Neural cell (in vitro differentiated cells): ENCODE measurements at regions not wholly inside any gene's neighbourhood (a gene's known extent, or its start where the extent isn't known, plus 50 kb on each side); places are given as distances from the start of the nearest gene placed in this dataset.

Source experiments
- H2AFZ ChIP-seq: fragments of 200-600, 300-800 bp; sonication (generic), shearing (Covaris generic); 2 replicates; pipeline ENCODE4 v1.6.0; 2014; ENCODE audit warnings: low read depth, mild to moderate bottlenecking, antibody characterized with exemption, low read length, moderate library complexity
- H3F3A ChIP-seq: fragments of 200-600 bp; shearing (Covaris generic); 2 replicates; pipeline ENCODE4 v1.6.1; 2016; ENCODE audit warnings: mild to moderate bottlenecking, moderate library complexity, mixed read lengths, antibody characterized with exemption, low read length; ENCODE audit not compliant: insufficient read depth, poor library complexity, severe bottlenecking
- H3K27ac ChIP-seq: fragments of 200-600, 300-800 bp; sonication (generic), shearing (Covaris generic); 2 replicates; pipeline ENCODE4 v1.5.1; 2014; ENCODE audit warnings: mild to moderate bottlenecking, low read length, moderate library complexity
- H3K27me3 ChIP-seq: fragments of 300-800, 200-600 bp; sonication (generic), shearing (Covaris generic); 2 replicates; pipeline ENCODE4 v1.6.0; 2014; ENCODE audit warnings: mild to moderate bottlenecking, low read depth, low read length, moderate library complexity; ENCODE audit not compliant: insufficient read depth
- H3K36me3 ChIP-seq: fragments of 300-800, 200-600 bp; sonication (generic), shearing (Covaris generic); 2 replicates; pipeline ENCODE4 v1.5.1; 2014; ENCODE audit warnings: mild to moderate bottlenecking, antibody characterized with exemption, low read length, moderate library complexity; ENCODE audit not compliant: insufficient read depth
- H3K4me2 ChIP-seq: fragments of 300-800, 200-600 bp; sonication (generic), shearing (Covaris generic); 2 replicates; pipeline ENCODE4 v1.6.0; 2014; ENCODE audit warnings: mild to moderate bottlenecking, low read length
- H3K4me3 ChIP-seq: fragments of 300-800, 200-600 bp; sonication (generic), shearing (Covaris generic); 2 replicates; pipeline ENCODE4 v1.5.1; 2014; ENCODE audit warnings: mild to moderate bottlenecking, low read length, moderate library complexity
- H3K79me2 ChIP-seq: fragments of 200-600 bp; shearing (Covaris generic); replicated peaks from 2 replicates; pipeline ENCODE4 v1.6.0; 2014; ENCODE audit warnings: mild to moderate bottlenecking, low read length, moderate library complexity; ENCODE audit not compliant: insufficient read depth
- H3K9ac ChIP-seq: fragments of 300-800, 200-600 bp; sonication (generic), shearing (Covaris generic); 2 replicates; pipeline ENCODE4 v1.6.1; 2016; ENCODE audit warnings: mild to moderate bottlenecking, low read length, mixed read lengths
- H3K9me2 ChIP-seq: fragments of 200-600 bp; shearing (Covaris generic); 2 replicates; pipeline ENCODE4 v1.6.1; 2016; ENCODE audit warnings: mild to moderate bottlenecking, low read length, mixed read lengths; ENCODE audit not compliant: insufficient read depth
- H3K9me3 ChIP-seq: fragments of 200-600, 300-800 bp; sonication (generic), shearing (Covaris generic); 2 replicates; pipeline ENCODE4 v1.6.1; 2016; ENCODE audit warnings: mild to moderate bottlenecking, mixed run types, low read length, moderate library complexity, mixed read lengths
- H4K20me1 ChIP-seq: fragments of 200-600 bp; shearing (Covaris generic); 2 replicates; pipeline ENCODE4 v1.6.1; 2016; ENCODE audit warnings: mild to moderate bottlenecking, mixed run types; ENCODE audit not compliant: insufficient read depth
- EP300 ChIP-seq: fragments of 450-650 bp; conservative IDR thresholded peaks from 2 replicates; pipeline ENCODE4 v1.6.1; 2014; ENCODE audit warnings: antibody characterized with exemption, mild to moderate bottlenecking, moderate library complexity; ENCODE audit not compliant: poor library complexity, severe bottlenecking
- EZH2 ChIP-seq: fragments of 200-600, 300-800 bp; shearing (Covaris generic), sonication (generic); IDR thresholded peaks from 2 replicates; pipeline ENCODE4 v1.6.1; 2014; ENCODE audit warnings: antibody characterized with exemption, low read length, borderline replicate concordance, mild to moderate bottlenecking; ENCODE audit not compliant: insufficient read depth, poor library complexity, severe bottlenecking
- MXI1 ChIP-seq: fragments of 450-650 bp; conservative IDR thresholded peaks from 2 replicates; pipeline ENCODE4 v1.6.1; 2014; ENCODE audit warnings: antibody characterized with exemption, mild to moderate bottlenecking; ENCODE audit not compliant: poor library complexity, severe bottlenecking
- POLR2AphosphoS5 ChIP-seq: IDR thresholded peaks from 2 replicates; pipeline ENCODE4 v1.6.1; 2012
- RAD21 ChIP-seq: fragments of 450-650 bp; conservative IDR thresholded peaks from 2 replicates; pipeline ENCODE4 v1.6.1; 2014; ENCODE audit warnings: antibody characterized with exemption, mild to moderate bottlenecking, moderate library complexity
- TAF1 ChIP-seq: IDR thresholded peaks from 2 replicates; pipeline ENCODE4 v1.6.1; 2012; ENCODE audit warnings: low read depth
- TF ChIP-seq, protein P1 (sequence below): IDR thresholded peaks from 2 replicates; pipeline ENCODE4 v1.6.1; 2012; ENCODE audit warnings: borderline replicate concordance
- TF ChIP-seq, protein P2 (sequence below): fragments of 450-650 bp; IDR thresholded peaks from 2 replicates; pipeline ENCODE4 v1.5.1; 2014; ENCODE audit warnings: antibody characterized with exemption, mild to moderate bottlenecking, moderate library complexity; ENCODE audit not compliant: poor library complexity, severe bottlenecking

- Histone ChIP-seq H3K4me3 (no peak overlapping the region), H3K27ac (no peak overlapping the region), H3K27me3 (no peaks in the 10 kb centered on the region), H3K9me3 (no peaks in the 10 kb centered on the region), H4K20me1 (no peaks in the 10 kb centered on the region), H3K9me2 (no peaks in the 10 kb centered on the region), H3F3A (no peaks in the 10 kb centered on the region), H3K36me3 (no peaks in the 10 kb centered on the region), H3K9ac (no peak overlapping the region), H2AFZ (no peak overlapping the region), H3K79me2 (no peaks in the 10 kb centered on the region), H3K4me2 (no peak overlapping the region)
- TF ChIP-seq TAF1 (no peak), EP300 (no peak), POLR2AphosphoS5 (no peak), EZH2 (no peak), MXI1 (no peak), RAD21 (no peak)
- TF ChIP-seq, protein P1, sequence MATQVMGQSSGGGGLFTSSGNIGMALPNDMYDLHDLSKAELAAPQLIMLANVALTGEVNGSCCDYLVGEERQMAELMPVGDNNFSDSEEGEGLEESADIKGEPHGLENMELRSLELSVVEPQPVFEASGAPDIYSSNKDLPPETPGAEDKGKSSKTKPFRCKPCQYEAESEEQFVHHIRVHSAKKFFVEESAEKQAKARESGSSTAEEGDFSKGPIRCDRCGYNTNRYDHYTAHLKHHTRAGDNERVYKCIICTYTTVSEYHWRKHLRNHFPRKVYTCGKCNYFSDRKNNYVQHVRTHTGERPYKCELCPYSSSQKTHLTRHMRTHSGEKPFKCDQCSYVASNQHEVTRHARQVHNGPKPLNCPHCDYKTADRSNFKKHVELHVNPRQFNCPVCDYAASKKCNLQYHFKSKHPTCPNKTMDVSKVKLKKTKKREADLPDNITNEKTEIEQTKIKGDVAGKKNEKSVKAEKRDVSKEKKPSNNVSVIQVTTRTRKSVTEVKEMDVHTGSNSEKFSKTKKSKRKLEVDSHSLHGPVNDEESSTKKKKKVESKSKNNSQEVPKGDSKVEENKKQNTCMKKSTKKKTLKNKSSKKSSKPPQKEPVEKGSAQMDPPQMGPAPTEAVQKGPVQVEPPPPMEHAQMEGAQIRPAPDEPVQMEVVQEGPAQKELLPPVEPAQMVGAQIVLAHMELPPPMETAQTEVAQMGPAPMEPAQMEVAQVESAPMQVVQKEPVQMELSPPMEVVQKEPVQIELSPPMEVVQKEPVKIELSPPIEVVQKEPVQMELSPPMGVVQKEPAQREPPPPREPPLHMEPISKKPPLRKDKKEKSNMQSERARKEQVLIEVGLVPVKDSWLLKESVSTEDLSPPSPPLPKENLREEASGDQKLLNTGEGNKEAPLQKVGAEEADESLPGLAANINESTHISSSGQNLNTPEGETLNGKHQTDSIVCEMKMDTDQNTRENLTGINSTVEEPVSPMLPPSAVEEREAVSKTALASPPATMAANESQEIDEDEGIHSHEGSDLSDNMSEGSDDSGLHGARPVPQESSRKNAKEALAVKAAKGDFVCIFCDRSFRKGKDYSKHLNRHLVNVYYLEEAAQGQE, result no peak
- TF ChIP-seq, protein P2, sequence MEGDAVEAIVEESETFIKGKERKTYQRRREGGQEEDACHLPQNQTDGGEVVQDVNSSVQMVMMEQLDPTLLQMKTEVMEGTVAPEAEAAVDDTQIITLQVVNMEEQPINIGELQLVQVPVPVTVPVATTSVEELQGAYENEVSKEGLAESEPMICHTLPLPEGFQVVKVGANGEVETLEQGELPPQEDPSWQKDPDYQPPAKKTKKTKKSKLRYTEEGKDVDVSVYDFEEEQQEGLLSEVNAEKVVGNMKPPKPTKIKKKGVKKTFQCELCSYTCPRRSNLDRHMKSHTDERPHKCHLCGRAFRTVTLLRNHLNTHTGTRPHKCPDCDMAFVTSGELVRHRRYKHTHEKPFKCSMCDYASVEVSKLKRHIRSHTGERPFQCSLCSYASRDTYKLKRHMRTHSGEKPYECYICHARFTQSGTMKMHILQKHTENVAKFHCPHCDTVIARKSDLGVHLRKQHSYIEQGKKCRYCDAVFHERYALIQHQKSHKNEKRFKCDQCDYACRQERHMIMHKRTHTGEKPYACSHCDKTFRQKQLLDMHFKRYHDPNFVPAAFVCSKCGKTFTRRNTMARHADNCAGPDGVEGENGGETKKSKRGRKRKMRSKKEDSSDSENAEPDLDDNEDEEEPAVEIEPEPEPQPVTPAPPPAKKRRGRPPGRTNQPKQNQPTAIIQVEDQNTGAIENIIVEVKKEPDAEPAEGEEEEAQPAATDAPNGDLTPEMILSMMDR, result no peak
Observed at GRCh38 chr11:134734141-134734845, 322.3 kb upstream of the B3GAT1 start.

DNA sequence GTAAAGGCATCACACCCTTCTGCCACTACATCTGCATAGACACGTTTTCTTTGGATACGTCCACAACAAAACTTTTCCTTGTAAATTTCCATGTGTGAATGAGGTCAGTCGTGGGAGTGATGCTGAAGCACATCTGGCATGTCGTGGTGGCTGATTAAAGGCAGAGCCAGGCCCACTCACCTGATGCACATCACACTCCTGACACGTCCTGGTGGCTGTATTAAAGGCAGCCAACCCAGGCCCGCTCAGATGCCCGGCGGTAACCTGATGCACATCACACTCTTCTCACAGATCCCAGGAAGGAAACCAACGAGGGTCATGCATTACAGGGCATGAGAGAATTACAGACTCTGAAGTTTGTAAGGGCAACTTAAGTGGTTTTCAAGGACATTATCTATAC, 321.6 kb upstream of the B3GAT1 start:
- Histone ChIP-seq H3K79me2 (no peaks in the 10 kb centered on the region), H3K4me2 (no peak overlapping the region), H3K9me2 (no peaks in the 10 kb centered on the region), H3K27me3 (no peaks in the 10 kb centered on the region), H3K4me3 (no peak overlapping the region), H3K36me3 (no peaks in the 10 kb centered on the region), H3K9me3 (no peaks in the 10 kb centered on the region), H4K20me1 (no peaks in the 10 kb centered on the region), H3K9ac (no peak overlapping the region), H2AFZ (no peak overlapping the region), H3K27ac (no peak overlapping the region), H3F3A (no peaks in the 10 kb centered on the region)
- TF ChIP-seq EZH2 (no peak), TAF1 (no peak), RAD21 (no peak), MXI1 (no peak)
- TF ChIP-seq, protein P1, result no peak
- TF ChIP-seq, protein P2, result no peak
